ENCODE measurements at regions not wholly inside any gene's neighbourhood (a gene's known extent, or its start where the extent isn't known, plus 50 kb on each side); places are given as distances from the start of the nearest gene placed in this dataset.

DNA sequence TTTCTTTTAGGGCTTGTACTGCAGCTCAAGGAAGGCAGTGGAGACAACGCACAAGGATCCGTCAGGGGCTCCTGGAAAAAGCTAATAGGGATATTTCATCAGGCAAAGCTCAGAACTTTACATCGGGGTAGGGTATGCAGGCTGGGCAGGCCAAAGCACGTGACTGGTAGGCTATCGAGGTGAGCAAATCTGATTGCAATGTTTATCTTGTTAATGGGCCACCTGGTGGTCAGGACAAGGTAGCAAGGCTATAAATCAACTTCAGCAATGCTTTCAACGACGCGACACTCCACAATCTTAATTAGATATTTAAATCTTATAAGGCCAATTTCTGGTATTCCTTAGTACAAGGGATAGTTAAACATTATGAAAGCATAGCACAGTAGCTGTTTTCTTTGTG lies 1302.8 kb upstream of the EYS start (continued):
- peak; percentile 66 for TF ChIP-seq E2F6 (IDR thresholded peaks at IDR 0.05)

Measured in H1 (cell line).